Fibroblast of the conjunctiva (primary cell): ENCODE measurements at regions not wholly inside any gene's neighbourhood (a gene's known extent, or its start where the extent isn't known, plus 50 kb on each side); places are given as distances from the start of the nearest gene placed in this dataset.

Experiments used
- DNase-seq: peaks from one replicate; pipeline ENCODE4 v3.0.0-alpha.2; 2010; ENCODE audit warnings: low read depth

DNA sequence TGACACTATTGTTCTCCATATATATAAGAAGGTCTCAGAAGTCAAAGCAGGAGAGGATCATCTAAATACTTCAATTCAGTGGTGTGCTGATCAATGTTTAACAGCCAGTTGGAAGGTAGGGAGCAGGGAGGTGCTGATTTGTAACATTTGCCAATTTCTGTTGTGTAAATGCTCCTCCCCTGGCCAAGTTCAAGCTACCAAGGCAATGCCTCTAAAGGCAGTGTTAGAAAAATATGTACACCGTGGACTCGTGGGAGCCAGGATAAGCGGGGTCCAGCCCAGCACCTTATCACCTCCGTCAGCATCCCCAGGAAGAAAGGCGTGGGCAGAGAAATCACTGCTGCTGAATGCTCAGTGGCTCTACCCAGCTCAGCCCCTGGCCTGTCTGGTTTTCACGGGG is 75.3 kb upstream of the COX10 start:
- no peak for DNase-seq

GRCh38 chr17:13995856-13996271 is 73.4 kb upstream of the COX10 start:
- DNase-seq, result no peak

DNA sequence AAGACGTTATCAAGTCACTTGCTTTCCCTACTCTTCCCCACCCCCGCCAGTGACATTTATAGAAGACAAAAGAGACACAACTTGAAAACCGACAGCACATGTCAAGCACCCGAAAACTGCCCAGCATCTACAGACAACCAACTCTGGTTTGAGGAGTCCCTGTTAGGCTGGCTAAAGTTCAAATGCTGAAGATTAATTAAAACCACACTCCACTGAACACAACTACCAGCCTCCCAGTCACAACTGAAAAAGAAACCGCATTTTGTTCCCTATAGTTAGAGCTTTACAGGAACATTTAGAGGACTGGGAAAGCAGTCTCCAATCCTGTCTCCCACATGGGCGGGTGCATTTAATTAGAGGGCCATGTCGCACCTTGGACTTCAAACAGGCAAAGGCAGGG is 73.0 kb upstream of the COX10 start:
- no peak for DNase-seq

- DNase-seq, result no peak
Observed at GRCh38 chr17:13996748-13997147, 72.6 kb upstream of the COX10 start.

DNA sequence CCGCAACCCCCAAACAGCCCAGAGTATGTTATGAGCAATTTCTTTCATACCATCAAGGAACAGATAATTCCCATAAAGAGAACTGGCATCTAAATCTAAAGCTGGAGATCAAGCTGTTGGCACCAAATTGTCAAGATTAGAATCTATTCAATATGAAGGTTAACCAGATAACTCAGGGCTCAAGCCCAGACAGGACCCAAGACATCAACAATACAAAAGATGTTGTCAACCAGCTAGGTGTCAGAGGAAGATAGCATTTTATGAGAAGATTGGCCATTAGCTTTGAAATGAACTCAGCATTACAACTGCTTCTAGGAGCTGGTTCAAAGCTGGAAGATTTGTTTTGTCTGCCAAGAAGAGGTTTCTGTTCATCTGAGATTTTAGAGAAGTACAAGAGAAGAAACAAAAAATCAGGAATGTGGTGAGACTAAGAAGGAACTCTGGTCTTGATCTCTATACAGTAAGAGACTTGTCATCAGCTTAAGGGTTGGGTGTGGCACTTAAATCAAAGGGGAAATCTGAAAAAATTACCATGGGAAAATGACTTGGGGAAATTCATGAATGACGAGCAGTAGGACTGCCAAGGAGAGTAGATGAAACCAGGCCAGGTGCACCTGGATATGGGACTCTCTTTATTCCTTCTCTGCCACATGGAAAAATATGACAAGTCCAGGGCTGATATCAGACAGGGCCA is 64.2 kb upstream of the COX10 start:
- DNase-seq, result no peak

DNA sequence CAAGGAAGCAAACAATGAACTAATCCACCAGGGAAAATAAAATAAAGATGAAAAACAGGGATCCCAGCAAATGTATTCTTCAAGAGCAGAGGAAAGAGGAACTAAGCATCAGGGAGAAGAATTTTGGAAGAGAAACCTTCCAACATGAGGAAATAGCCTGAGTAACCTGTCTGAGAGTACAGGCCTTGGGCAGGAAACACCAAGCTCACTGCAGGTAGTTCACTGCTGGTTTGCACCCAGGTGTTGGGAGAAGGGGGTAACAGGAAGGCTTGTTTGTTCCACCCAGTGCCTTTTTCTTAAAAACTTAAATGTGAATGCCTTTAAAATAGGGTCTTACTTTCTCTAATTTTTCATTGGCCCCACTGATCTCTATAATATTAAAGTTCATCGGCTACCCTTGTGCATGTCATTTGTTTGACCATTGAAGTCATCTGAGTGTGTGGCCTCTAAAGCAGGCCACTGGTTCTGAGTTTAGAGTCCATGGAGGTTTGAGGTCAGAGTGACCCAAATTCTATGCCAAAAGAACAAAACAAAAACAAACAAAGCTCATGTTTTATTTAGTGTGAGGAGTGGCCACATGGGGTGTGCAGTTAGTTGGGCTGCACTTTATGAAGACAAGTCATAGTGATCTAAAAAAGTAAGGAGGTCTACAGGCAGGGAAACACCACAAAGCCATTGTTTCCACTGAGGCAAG is 62.9 kb upstream of the COX10 start:
- no peak for DNase-seq

DNA sequence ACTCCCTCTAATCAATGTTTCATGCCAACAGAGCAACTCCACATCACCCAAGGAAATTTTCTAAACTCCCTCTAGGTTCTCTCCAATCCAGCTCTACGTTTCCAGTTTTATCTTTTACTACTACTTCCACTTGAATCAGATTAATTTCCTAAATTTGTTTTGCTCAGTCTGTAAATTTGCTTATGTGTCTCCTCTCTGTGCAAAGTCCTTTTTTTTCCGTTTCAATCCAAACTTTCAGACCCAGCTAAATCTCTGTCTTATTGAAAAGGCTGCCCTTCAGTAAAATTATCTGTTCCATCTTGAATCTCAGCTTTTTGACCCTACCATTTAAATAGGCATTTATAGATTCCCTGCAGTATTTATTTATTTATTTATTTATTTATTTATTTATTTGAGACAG is 61.4 kb upstream of the COX10 start:
- no peak for DNase-seq

DNA sequence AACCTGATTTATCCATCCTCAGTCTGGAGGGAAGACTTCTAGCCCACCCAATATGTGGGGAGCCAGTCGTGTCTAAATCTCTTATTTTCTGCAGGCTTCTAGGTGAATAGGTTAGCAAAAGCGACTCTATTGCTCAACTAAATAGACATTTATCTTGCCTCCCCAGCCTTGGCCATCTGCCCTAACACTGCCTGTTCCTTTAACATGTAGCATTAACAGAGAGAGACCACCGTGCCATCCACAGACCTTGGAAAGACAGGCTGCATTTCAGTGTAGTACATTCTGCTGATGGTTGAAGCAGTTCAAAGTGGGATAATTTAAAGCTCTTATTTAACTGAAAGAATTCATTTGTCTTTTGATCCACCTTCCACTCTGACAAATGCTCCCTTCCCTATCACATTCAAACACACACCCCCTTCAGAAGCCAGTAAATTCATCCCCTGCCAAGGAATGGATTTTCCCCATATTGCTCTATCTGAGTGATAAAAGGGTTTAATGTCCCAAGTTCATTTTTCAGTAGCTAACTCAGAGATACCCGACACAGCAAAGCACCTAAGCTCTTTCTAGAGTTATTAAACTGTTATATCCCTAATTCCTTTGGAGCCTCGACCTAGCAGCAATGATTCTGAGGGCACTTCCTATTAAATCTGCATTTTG is 58.1 kb upstream of the COX10 start:
- no peak for DNase-seq

- DNase-seq, result no peak
Observed at GRCh38 chr17:14011740-14012405, 57.4 kb upstream of the COX10 start.

GRCh38 chr17:14014657-14015056 is 54.6 kb upstream of the COX10 start:
- no peak for DNase-seq

GRCh38 chr17:14015271-14015670 is 54.0 kb upstream of the COX10 start:
- DNase-seq, result no peak

- DNase-seq, result no peak
Observed at GRCh38 chr17:14016858-14017257, 52.4 kb upstream of the COX10 start.

DNA sequence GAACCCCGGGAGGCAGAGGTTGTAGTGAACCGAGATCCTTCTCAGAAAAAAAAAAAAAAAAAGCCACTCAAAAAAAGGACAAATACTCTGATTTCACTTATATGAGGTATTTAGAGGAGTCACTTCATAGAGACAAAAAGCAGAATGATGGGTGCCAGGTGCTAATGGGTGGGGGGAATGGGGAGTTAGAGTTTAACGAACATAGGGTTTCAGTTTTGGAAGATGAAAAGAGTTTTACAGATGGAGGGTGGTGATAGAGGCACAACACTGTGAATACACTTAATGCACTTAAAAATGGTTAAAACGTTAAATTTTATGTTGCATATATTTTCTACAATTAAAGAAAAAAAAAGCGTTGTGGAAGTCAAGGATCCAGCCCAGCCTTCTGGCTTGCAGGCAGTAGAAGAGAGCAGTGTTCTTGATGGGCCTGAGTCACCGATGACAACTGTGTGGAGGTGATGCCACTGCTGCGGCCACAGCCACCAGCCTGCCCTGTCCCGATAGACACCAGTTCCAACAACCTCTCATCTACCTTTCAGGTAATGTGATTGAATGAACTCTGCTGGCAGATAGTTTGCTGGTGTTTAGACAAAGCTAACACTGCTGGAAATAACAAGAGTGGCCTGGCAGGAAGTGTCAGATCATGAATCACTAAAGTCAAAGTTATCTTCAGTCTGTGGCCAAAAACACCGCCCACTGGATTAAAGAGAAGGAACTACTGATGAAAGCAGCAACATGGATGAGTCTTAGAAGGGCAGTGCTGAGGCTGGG is 49.9 kb upstream of the COX10 start:
- DNase-seq, result no peak
